ENCODE measurements at regions not wholly inside any gene's neighbourhood (a gene's known extent, or its start where the extent isn't known, plus 50 kb on each side); places are given as distances from the start of the nearest gene placed in this dataset.

GRCh38 chr20:58583586-58583985, 67.5 kb upstream of the STX16 start (continued):
- no peak for TF ChIP-seq ATF2 (IDR thresholded peaks at IDR 0.05; ENCODE audit: low read length)
- TF ChIP-seq SAP30 (IDR thresholded peaks at IDR 0.05; ENCODE audit: insufficient read depth, insufficient replicate concordance, low read length) = no peak
- TF ChIP-seq USF2 (IDR thresholded peaks at IDR 0.05; ENCODE audit: low read length) = no peak
- TF ChIP-seq SP2 (IDR thresholded peaks at IDR 0.05; ENCODE audit: low read length) = no peak
- no peak; the same call in 1 of the 2 replicates for TF ChIP-seq SUZ12 (IDR thresholded peaks at IDR 0.05; ENCODE audit: low read length)
- no peak for TF ChIP-seq RAD21 (IDR thresholded peaks at IDR 0.05 in 1 of 2, conservative IDR thresholded peaks at IDR 0.05 in 1 of 2; ENCODE audit: low read depth in 2 of 2, low read length in 2 of 2)
- no peak for TF ChIP-seq SIN3A (conservative IDR thresholded peaks at IDR 0.05 in 1 of 2, IDR thresholded peaks at IDR 0.05 in 1 of 2; ENCODE audit: low read depth in 1 of 2, low read length in 2 of 2)

Data from H1 (cell line).